ENCODE measurements at regions not wholly inside any gene's neighbourhood (a gene's known extent, or its start where the extent isn't known, plus 50 kb on each side); places are given as distances from the start of the nearest gene placed in this dataset.

DNA sequence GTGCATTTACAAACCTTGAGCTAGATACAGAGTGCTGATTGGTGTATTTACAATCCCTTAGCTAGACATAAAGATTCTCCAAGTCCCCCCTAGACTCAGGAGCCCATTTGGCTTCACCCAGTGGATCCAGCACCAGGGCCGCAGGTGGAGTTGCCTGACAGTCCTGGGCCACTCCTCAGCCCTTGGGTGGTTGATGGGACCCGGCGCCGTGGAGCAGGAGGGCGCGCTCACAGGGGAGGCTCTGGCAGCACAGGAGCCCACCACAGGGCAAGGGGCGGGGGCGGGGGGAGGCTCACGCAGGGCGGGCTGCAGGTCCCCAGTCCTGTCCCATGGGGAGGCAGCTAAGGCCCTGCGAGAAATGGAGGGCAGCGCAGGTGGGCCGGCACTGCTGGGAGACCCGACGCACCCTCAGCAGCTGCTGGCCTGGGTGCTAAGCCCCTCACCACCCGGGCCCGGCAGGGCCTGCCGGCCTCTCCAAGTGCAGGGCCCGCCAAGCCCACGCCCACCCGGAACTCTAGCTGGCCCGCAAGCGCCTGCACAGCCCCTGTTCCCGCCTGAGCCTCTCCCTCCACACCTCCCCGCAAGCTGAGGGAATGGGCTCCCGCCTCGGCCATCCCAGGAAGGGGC lies 613.5 kb downstream of the TLE4 start:
- peaks cover 6% of the 10 kb centered on the region for H3K4me1 Mint-ChIP-seq
- peaks cover 10% of the 10 kb centered on the region for H3K9me3 Mint-ChIP-seq
- no peaks in the 10 kb centered on the region for H3K36me3 Mint-ChIP-seq
- H3K4me3 Mint-ChIP-seq, result no peak overlapping the region
- H3K27ac Mint-ChIP-seq, result no peak overlapping the region
- no peak for ATAC-seq
- H3K27me3 Mint-ChIP-seq, result no peaks in the 10 kb centered on the region

DNA sequence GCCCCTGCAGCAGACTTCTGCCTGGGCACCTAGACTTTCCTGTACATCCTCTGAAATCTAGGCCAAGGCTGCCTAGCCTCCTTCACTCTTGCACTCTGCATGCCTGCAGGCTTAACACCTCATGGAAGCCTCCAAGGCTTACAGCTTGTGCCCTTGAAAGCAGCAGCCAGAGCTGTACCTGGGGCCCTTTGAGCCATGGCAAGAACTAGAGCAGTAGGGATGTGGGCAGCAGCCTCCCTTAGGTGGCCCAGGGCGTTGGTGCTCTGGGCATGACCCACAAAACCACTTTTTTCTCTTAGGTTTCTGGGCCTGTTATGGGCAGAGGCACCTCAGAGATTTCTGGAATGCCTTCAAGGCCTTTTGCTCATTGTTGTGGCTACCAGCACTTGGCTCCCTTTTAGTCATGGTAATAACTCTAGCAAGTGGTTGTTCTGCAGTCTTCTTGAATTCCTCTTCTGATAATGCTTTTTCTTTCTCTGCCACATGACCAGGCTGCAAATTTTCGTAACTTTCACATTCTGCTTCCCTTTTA lies 606.2 kb downstream of the TLE4 start:
- Mint-ChIP-seq H3K27me3 (no peaks in the 10 kb centered on the region), H3K27ac (no peak overlapping the region), H3K4me3 (no peak overlapping the region), H3K4me1 (no peaks in the 10 kb centered on the region), H3K36me3 (peaks cover 9% of the 10 kb centered on the region), H3K9me3 (peaks cover 17% of the 10 kb centered on the region)
- no peak for ATAC-seq

- ATAC-seq, result no peak
- H3K27me3 Mint-ChIP-seq, result no peaks in the 10 kb centered on the region
- H3K4me1 Mint-ChIP-seq, result no peaks in the 10 kb centered on the region
- no peak overlapping the region for H3K4me3 Mint-ChIP-seq
- H3K36me3 Mint-ChIP-seq, result peaks cover 9% of the 10 kb centered on the region
- peaks cover 13% of the 10 kb centered on the region for H3K9me3 Mint-ChIP-seq
- H3K27ac Mint-ChIP-seq, result no peak overlapping the region
Measured at GRCh38 chr9:80175286-80176150, 603.8 kb downstream of the TLE4 start.

DNA sequence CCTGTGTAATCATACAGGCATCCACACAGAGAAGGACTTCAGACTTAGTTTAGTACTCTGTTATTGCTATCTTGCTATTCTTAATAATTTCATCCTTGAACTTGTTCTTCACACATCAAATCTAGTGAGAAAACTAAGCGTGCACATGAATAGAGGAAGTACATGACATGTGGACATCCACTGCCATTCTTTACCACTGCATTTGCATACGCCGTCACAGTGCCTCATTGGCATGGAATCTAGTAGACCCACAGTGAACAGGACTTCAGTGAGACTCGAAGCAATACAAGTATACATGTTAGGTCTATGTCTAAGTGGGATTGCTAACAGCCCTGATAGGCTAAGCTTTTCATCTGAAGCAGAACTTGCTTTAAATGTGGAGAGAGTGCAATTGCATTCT lies 592.1 kb downstream of the TLE4 start:
- Mint-ChIP-seq H3K9me3 (peaks cover 2% of the 10 kb centered on the region), H3K36me3 (no peaks in the 10 kb centered on the region), H3K27ac (peak overlapping the region; percentile 22), H3K27me3 (no peaks in the 10 kb centered on the region), H3K4me3 (no peak overlapping the region), H3K4me1 (peaks cover 24% of the 10 kb centered on the region)
- peak; percentile 90 for ATAC-seq

- Mint-ChIP-seq H3K4me3 (no peak overlapping the region), H3K27me3 (no peaks in the 10 kb centered on the region), H3K4me1 (peaks cover 45% of the 10 kb centered on the region), H3K9me3 (peaks cover 11% of the 10 kb centered on the region), H3K36me3 (peaks cover 2% of the 10 kb centered on the region), H3K27ac (peak overlapping the region; percentile 82)
- ATAC-seq, result no peak
Measured at GRCh38 chr9:80158554-80159170, 586.9 kb downstream of the TLE4 start.

DNA sequence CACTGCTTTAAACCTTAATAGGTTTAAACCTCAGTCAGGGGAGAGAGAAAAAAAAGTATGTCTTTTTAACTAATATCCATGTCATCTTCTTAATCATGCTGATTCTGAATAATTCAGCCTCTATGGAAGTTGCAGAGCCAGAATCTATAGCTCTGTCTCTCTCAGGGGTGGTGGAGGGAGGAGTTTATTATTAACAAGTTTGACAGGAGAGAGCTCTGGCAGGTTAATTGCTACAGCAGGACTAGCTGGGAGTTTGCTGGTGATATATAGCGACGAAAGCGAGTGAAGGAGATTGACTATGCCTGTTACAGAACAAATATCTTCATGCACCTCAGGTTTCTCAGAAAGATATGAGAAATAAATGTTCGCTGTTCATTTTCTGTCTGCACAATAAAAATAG lies 586.4 kb downstream of the TLE4 start:
- peak overlapping the region; percentile 82 for H3K27ac Mint-ChIP-seq
- H3K27me3 Mint-ChIP-seq, result no peaks in the 10 kb centered on the region
- H3K9me3 Mint-ChIP-seq, result peaks cover 12% of the 10 kb centered on the region
- ATAC-seq, result no peak
- no peak overlapping the region for H3K4me3 Mint-ChIP-seq
- peaks cover 40% of the 10 kb centered on the region for H3K4me1 Mint-ChIP-seq
- peaks cover 7% of the 10 kb centered on the region for H3K36me3 Mint-ChIP-seq

DNA sequence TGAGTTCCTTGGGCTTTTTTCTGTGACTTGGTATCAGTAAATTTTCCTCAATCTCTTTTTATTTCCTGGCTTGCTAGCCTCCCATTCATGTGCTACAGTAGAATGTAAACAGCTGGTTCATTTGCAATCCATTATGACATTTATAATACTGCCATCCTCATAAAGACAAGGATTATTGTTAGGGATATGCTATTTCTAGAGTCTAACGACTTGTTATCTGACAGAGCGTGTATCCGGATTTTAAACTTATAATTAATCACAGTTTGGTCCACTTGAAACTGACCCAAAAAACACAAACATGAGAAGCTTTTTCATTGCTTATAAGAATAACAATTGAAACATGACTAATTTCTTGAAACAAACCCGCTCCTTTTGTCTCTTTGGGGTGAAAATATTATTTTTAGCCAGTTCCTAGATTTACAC lies 585.8 kb downstream of the TLE4 start:
- Mint-ChIP-seq H3K4me3 (no peak overlapping the region), H3K27ac (peak overlapping the region; percentile 82), H3K9me3 (peaks cover 12% of the 10 kb centered on the region), H3K27me3 (no peaks in the 10 kb centered on the region), H3K4me1 (peaks cover 40% of the 10 kb centered on the region), H3K36me3 (peaks cover 7% of the 10 kb centered on the region)
- no peak for ATAC-seq

GRCh38 chr9:80156756-80157472 lies 585.1 kb downstream of the TLE4 start:
- H3K9me3 Mint-ChIP-seq, result peaks cover 12% of the 10 kb centered on the region
- peak overlapping the region; percentile 28 for H3K4me3 Mint-ChIP-seq
- peaks cover 7% of the 10 kb centered on the region for H3K36me3 Mint-ChIP-seq
- peaks cover 40% of the 10 kb centered on the region for H3K4me1 Mint-ChIP-seq
- peak overlapping the region; percentile 82 for H3K27ac Mint-ChIP-seq
- no peaks in the 10 kb centered on the region for H3K27me3 Mint-ChIP-seq
- ATAC-seq, result peak; percentile 84

- peaks cover 12% of the 10 kb centered on the region for H3K9me3 Mint-ChIP-seq
- H3K36me3 Mint-ChIP-seq, result peaks cover 7% of the 10 kb centered on the region
- no peaks in the 10 kb centered on the region for H3K27me3 Mint-ChIP-seq
- no peak overlapping the region for H3K4me3 Mint-ChIP-seq
- peaks cover 40% of the 10 kb centered on the region for H3K4me1 Mint-ChIP-seq
- ATAC-seq, result no peak
- peak overlapping the region; percentile 69 for H3K27ac Mint-ChIP-seq
Measured at GRCh38 chr9:80156262-80156661, 584.5 kb downstream of the TLE4 start.

DNA sequence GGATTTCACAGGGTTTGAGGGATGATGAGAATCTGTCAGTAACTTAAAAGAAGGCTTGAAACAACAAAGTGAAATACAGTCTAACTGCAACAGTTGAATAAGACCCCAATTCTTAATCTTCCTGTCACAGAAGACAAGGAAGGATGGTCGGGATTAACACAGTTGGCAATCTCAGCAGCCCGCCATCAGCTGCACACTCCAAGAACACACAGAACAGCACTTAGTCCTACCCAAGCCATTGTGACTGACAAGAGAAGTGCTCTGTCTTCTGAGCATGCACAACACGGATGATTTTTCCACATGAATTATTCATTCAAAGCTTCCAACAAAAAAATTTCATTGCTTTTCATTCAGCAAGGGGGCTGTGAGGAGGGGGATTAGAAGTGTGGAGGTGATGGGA lies 576.1 kb downstream of the TLE4 start:
- Mint-ChIP-seq H3K27me3 (no peaks in the 10 kb centered on the region), H3K9me3 (peaks cover 17% of the 10 kb centered on the region), H3K4me1 (peaks cover 14% of the 10 kb centered on the region), H3K4me3 (no peak overlapping the region), H3K36me3 (peaks cover 17% of the 10 kb centered on the region), H3K27ac (no peak overlapping the region)
- no peak for ATAC-seq

GRCh38 chr9:80146466-80146865 lies 574.7 kb downstream of the TLE4 start:
- Mint-ChIP-seq H3K9me3 (peaks cover 19% of the 10 kb centered on the region), H3K36me3 (peaks cover 22% of the 10 kb centered on the region), H3K4me3 (no peak overlapping the region), H3K27ac (peak overlapping the region; percentile 11), H3K27me3 (no peaks in the 10 kb centered on the region), H3K4me1 (peaks cover 21% of the 10 kb centered on the region)
- ATAC-seq, result no peak

- Mint-ChIP-seq H3K27ac (no peak overlapping the region), H3K27me3 (no peaks in the 10 kb centered on the region), H3K36me3 (peaks cover 24% of the 10 kb centered on the region), H3K9me3 (peaks cover 14% of the 10 kb centered on the region), H3K4me3 (no peak overlapping the region), H3K4me1 (peaks cover 26% of the 10 kb centered on the region)
- ATAC-seq, result no peak
Measured at GRCh38 chr9:80144856-80145255, 573.1 kb downstream of the TLE4 start.

DNA sequence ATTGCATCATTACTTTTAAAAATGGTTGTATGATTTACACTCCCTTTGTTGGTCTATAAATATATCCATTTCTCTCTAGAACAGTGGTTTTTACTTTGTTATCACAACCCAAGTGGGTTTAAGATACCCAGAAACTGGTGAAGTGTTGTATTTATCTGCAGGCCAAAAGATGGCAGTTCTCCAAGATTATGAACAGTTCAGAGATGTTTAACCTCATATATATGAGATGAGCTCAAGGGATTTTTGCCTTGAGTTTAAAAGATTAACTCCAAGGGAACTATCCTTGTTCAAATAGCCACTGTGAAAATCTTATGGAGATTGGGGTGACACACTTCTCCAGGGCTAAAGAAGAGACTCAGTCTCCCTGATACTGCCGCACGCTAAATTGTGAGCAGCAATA lies 572.6 kb downstream of the TLE4 start:
- Mint-ChIP-seq H3K27ac (peak overlapping the region; percentile 84), H3K4me3 (no peak overlapping the region), H3K36me3 (peaks cover 21% of the 10 kb centered on the region), H3K4me1 (peaks cover 26% of the 10 kb centered on the region), H3K9me3 (peaks cover 10% of the 10 kb centered on the region), H3K27me3 (no peaks in the 10 kb centered on the region)
- no peak for ATAC-seq

GRCh38 chr9:80143899-80144298 lies 572.1 kb downstream of the TLE4 start:
- Mint-ChIP-seq H3K27ac (peak overlapping the region; percentile 84), H3K27me3 (no peaks in the 10 kb centered on the region), H3K9me3 (peaks cover 7% of the 10 kb centered on the region), H3K4me3 (no peak overlapping the region), H3K4me1 (peaks cover 26% of the 10 kb centered on the region), H3K36me3 (peaks cover 20% of the 10 kb centered on the region)
- ATAC-seq, result no peak

DNA sequence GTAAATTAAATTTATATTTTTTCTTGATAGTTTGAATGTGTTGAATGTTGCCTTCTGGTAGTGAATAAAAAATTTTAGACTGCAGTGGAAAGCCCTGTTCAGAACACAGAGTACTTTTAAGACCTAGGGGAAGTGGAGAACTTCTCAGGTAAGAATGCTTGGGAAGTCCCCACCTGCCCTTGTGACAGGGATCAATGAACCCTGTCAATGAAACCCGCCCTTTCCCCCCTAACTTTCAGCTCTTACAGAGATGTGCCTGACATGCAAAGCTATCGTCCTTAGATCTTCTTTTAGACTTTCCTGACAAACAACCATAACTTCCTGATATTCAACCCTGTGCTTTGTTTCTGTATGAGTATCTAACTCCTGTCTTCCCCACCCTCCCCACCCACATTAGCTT lies 562.7 kb downstream of the TLE4 start:
- no peaks in the 10 kb centered on the region for H3K27me3 Mint-ChIP-seq

More for the DNA sequence above, 562.7 kb downstream of the TLE4 start:
- peak; percentile 100 for ATAC-seq
- Mint-ChIP-seq H3K27ac (peak overlapping the region; percentile 82), H3K36me3 (peaks cover 16% of the 10 kb centered on the region), H3K4me1 (peaks cover 62% of the 10 kb centered on the region), H3K9me3 (peaks cover 9% of the 10 kb centered on the region), H3K4me3 (peak overlapping the region; percentile 51)
